ENCODE measurements at regions not wholly inside any gene's neighbourhood (a gene's known extent, or its start where the extent isn't known, plus 50 kb on each side); places are given as distances from the start of the nearest gene placed in this dataset.
"Not testable (repeated sequence)": the region's sequence is repeated elsewhere in the genome, so short reads cannot be mapped to it uniquely, and the experiment has no call there.

DNA sequence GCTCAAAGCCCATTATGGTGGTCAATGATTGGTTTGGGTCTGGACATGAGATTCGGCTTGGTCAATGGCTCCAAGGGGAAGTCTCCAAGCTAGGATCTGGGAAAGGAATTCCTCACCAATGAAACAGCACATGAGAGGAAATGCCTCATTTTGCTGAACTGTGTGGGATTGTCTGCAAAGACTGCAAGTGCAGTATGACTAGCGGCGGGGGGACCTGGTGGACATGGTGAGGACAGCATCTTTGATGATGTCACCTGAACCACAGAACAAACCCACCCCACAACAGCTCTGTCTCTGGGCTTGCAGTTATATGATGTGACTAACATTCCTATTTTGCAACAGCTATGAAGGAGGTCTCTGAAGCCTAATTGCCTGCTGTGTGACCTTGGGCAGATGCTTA lies 50.6 kb upstream of the NKD1 start:
- DNase-seq (ENCODE audit: low spot score) = peak; percentile 33

DNA sequence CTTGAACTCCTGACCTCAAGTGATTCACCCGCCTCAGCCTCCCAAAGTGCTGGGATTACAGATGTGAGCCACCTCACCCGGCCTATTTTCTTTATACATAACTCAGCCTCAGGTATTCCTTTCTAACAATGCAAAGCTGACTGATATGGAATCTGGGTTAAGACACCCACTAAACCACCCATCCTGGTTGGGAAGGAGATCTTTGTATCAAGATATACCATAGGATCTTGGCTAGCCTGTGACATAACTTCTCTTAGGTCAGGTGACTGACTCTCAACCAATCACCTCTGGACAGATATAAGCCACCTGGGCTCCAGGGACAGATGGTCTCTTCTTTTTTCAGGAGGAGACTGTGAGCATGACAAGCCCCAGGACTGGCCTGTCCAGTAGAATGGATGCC lies 51.2 kb upstream of the NKD1 start:
- peak; percentile 27 for DNase-seq (ENCODE audit: low spot score)

DNA sequence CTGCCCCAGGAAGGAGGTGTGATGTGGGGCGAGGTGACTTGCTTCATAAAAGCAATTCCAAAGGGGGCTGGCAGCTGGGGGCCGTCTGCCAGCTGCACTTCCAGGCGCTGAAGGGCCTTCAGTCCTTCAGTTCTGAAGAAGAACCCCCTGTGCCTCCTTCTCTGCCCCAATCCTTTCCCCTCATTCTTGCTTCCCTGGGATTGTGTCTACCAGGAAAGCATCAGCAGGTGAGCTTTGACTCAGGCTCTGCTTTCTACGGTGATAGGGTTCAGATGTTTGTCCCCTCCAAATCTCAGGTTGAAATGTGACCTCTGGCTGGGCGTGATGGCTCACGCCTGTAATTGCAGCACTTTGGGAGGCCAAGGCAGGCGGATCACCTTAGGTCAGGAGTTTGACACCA lies 52.5 kb upstream of the NKD1 start:
- DNase-seq (ENCODE audit: low spot score) = no peak

DNA sequence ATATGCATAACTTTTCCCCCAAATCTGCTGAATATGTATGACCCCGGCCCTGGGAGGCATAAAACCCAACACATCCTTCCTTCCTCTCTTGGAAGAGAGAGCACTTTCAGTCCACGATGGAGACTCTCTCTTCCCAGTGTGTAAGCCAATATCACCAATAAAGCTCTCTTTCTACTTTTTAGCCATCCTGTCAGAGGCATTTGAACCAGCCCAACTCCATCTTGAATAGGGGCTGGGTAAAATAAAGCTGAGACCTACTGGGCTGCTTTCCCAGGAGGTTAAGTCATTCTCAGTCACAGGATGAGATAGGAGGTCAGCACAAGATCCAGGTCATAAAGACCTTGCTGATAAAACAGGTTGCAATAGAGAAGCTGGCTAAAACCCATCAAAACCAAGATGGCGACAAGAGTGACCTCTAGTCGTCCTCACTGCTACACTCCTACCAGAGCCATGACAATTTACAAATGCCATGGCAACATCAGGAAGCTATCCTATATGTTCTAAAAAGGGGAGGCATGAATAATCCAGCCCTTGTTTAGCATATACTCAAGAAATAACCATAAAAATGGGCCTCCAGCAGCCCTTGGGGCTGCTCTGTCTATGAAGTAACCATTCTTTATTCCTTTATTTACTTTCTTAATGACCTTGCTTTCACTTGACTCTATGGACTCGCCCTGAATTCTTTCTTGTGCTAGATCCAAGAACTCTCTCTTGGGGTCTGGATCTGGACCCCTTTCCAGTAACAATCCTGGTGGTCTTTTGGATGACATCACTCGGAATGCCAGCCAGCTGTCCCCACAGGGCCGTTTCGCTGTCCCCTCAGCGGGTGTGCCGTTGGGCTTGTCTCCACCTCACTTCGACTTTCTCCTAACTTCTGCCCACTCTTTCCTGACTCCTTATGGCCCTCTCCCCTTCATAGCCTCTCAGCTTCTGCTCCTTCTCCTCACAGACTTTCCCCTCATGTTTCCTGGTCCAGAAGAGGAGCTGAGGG lies 53.4 kb upstream of the NKD1 start:
- DNase-seq (ENCODE audit: low spot score) = no peak

DNA sequence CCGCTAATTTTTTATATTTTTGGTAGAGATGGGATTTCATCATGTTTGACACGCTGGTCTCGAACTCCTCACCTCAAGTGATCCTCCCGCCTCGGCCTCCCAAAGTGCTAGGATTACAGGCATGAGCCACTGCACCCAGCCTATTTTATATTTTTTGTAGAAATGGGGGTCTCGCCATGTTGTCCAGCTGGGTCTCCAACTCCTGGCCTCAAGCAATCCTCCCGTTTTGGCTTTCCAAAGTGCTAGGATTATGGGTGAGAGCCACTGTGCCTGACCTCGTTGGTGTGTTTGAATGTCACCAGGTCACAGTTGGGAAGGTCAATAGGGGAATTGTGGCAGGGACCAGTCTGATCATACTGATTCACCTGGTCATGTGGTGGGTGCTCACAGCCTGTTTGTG lies 56.7 kb upstream of the NKD1 start:
- DNase-seq (ENCODE audit: low spot score) = no peak

DNA sequence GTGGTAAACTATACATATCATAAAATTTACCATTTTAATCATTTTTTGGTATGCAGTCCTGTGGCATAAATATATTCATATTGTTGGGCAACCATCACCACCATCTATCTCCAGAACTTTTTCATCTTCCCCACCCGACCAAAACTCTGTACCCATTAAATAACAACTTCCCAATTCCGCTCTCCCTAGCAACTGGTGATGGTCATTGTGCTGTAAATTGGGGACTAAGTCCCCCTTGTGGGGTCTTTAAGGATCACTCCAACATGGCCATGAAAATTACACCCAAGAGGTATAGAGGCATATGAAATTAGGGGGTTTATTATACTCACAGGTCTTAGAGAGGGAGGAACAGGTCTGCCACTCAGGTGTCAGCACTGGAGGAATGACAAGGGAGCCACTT lies 57.4 kb upstream of the NKD1 start:
- no peak for DNase-seq (ENCODE audit: low spot score)

DNA sequence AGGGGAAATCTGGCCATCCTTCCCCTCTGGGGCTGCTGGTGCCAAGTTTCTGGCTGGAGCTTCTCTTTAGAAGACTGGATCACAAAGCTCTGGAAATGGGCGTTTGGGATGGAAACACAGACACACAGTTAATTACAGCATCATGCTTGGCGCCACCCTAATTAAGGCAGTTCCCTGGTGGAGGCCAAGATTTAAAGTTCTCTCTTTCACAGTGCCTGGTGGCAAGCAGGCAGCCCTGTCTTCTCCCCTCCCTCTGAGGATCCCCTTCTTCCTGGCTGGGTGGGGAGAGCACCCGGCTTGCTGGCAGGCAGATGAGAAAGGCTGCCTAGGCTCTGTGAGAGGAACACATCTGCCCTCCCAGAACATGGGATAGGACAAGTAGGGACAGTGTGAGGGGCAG lies 59.0 kb upstream of the NKD1 start:
- DNase-seq (ENCODE audit: low spot score) = no peak

DNA sequence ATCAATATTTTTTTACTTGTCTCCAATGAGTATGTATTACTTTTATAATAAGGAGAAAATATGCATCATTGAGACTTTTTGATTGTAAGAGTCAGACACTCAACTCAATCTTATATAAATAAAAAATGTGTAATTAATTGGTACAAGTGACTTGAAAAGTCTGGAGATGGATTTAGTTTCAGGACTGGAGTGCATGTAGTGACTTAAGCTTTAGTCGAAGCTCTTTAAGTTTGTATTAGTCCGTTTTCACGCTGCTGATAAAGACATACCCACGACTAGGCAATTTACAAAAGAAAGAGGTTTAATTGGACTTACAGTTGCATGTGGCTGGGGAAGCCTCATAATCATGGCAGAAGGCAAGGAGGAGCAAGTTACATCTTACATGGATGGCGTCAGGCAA lies 60.7 kb upstream of the NKD1 start:
- no peak for DNase-seq (ENCODE audit: low spot score)

DNA sequence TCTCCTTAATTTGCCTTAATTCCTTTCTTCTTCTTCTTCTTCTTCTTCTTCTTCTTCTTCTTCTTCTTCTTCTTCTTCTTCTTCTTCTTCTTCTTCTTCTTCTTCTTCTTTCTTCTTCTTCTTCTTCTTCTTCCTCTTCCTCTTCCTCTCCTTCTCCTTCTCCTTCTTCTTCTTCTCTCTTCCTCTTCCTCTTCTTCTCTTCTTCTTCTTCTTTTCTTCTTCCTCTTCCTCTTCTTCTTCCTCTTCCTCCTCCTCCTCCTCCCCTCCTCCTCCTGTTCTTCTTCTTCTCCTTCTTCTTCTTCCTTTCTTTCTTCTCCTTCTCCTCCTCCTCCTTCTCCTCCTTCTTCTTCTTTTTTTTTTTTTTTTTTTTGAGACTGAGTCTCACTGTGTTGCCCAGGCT lies 62.0 kb upstream of the NKD1 start:
- DNase-seq (ENCODE audit: low spot score) = not testable (repeated sequence)

DNA sequence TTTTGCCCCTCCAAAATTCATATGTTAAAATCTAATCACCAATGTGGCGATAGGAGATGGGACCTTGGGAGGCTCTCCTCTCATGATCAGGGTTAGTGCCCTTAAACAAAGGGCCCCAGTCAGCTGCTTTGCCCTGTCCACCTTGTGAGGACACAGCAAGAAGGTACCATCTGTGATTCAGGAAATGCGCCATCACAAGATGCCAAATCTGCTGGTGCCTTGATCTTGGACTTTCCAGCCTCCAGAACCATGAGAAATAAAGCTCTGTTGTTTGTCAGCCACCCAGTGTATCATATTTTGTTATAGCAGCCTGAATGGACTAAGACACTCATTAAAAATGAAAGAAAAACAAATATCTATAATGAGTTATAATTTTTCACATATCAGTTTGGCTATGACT lies 63.0 kb upstream of the NKD1 start:
- no peak for DNase-seq (ENCODE audit: low spot score)

DNA sequence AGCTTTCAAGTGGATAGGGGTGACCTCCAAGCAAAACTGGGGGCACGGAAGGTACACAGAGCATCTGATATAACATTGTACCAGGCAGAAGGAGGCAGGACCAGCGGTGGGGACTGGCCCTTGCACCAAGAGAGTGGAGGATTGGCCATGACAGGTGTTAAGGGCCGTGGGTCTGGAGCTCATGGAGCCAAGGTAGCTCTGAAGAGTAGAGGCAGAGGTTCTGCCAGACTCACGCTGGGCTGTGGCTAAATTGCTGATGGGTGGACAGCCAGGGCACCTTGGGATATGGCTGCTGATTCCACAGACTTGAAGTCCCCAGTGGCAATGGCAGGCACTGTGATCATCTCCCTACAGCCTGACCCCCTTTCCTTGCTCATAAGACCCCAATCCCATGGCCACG lies 65.9 kb upstream of the NKD1 start:
- no peak for DNase-seq (ENCODE audit: low spot score)

DNA sequence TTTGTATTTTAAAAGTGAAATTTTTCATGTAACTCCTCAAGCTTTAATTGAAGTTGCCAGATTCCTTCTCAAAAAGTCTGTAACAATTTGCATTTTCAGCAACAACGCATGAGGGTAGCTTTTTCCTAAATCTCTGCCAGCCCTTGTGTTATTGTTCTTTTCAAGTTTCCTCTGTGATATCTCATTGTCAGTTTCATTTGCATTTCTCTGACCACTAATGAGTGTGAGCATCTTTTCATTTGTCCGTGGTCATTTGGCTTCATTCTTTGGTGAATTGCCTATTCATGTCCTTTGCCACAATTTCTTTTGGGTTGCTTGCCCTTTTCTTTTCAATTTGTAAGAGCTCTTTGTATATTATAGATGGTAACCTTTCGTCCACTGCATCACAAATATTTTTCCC lies 68.0 kb upstream of the NKD1 start:
- no peak for DNase-seq (ENCODE audit: low spot score)

DNA sequence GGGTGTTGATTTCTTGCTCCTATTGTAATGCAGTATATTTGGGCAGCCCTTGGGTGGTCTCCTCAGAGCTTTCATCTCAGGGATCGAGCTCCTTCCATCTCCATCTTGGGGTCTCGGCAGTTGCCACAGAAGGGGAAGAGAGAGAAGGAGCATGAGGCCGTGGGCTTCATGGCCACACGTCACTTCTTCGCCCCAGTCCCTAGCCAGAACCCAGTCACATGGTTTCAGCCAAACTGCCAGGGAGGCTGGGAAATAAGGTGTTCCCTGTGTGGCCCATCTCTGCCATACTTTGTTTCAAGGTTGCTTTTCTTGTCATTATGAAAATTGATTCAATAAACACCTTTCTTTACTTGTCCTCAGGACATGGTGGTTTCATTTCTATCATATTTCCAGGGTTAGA lies 68.4 kb upstream of the NKD1 start:
- DNase-seq (ENCODE audit: low spot score) = no peak

DNA sequence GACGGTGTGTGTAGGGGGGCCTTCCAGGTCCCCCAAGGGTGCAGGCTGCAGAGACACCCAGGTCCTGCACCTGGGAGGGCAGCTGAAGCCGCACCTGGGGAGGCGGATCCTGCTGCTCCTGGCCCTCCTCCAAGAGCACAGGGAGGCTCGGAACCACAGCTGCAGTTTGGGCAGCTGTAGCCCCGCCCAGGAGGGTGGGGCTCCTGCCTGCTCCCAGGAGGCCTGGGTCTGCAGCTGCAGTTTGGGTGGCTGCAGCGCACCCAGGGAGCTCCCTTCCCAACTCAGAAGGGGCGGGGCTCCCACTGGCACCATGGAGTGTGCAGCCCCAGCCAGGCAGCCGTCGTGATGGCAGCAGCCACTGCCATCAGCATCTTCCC lies 69.4 kb upstream of the NKD1 start:
- peak; percentile 83 for DNase-seq (ENCODE audit: low spot score)

DNA sequence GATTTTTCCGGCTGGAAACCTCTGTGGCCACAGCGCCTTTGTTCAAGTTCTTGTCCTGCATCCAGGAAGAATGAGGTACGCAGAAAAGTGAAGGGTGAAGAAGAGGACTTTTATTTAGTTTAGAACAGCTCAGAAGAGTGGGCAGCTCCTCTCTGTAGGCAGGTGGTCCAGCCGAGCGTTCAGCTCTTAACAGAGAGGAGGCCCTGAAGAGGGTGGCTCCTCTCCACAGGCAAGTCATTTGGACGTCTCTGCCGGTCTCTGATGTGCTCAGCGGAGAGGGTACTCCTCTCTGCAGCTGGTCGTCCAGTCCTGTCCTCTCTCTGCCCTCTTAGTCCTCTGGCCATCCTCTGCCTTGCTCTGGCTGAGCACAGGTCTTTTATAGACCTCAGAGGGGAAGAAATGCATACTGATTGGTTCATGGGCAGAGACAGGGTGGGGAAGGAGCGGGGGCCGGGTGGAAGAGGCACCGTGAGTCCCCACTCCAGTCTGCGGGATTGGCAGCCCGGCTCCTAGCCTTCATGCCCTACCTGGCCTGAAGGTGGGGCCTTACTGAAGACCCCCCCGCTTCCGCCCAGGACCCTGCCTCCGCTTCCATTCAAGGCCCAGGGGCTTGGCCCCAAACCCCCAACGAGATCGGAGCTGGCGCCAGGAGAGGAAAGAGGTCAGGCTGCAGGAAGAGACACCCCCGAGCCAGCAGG lies 70.0 kb upstream of the NKD1 start:
- DNase-seq (ENCODE audit: low spot score) = peak; percentile 93

DNA sequence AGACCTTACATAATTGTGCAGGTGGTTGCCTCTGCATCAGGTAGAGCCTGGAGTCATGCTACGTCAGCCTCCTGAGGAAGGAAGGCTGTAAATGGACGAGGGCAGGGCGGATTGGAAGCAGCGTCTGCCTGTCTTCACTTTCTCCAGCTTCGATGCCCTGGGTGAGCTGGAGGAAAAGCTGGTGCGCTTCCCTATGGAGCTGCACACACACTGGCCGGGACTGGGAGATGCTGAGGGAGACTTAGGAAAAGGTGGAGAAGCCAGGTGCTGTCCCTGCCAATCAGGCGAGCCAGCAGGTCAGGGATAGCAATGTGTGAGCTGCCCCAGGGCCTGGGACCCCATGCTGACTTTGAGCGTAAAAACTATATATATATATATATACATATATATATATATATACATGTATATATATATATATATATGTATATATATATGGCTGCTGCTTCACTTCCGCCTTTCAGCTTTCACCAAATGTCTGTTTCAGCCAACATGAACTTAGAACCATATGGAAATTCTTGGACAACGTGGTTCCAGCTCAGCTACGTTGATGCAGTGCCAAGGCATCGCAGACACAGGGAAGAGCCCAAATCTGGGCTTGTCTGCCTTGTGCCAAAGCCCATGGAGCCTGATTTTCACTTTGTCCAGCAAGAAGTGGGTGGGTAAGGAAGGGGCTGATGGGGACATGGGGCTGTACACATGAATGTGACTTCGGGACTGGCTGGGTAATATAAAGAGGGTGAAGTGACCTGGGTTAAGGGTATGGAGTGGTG lies 71.5 kb upstream of the NKD1 start:
- DNase-seq (ENCODE audit: low spot score) = no peak

DNA sequence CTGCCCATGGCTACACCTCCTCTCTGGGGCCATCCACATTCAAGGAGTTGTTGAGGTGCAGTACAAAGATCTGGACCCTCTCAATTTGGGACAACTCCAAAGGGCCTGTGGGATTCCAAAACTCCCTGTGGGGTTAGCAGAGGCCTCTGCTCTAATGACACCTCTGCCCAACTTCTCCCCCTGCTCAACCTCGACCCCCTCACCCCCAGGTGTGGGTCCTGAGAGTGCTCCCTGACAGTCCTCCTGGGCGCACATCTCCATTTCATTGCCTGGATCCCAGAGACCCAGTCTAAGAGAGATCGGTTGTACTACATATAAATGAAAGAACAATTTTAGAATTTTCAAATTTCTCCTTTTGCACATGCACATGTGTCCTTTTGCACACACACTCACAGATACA lies 73.0 kb upstream of the NKD1 start:
- no peak for DNase-seq (ENCODE audit: low spot score)

DNA sequence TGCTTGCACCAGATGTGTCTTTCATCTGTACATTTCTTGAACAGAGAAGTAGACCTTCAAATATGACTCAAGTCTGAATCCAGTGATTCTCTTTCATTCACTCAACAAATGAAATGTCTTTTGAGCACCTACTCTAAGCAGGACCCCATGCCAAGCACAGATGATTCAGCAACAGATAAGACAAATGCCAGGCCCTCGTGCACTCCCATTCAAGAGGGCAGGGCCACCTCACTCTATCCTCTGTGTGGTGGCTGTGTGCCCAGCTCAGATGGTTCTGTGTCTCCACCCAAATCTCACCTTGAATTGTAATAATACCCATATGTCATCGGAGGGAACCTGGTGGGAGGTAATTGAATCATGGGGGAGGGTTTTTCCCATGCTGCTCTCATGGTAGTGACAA lies 74.1 kb upstream of the NKD1 start:
- DNase-seq (ENCODE audit: low spot score) = peak; percentile 92

DNA sequence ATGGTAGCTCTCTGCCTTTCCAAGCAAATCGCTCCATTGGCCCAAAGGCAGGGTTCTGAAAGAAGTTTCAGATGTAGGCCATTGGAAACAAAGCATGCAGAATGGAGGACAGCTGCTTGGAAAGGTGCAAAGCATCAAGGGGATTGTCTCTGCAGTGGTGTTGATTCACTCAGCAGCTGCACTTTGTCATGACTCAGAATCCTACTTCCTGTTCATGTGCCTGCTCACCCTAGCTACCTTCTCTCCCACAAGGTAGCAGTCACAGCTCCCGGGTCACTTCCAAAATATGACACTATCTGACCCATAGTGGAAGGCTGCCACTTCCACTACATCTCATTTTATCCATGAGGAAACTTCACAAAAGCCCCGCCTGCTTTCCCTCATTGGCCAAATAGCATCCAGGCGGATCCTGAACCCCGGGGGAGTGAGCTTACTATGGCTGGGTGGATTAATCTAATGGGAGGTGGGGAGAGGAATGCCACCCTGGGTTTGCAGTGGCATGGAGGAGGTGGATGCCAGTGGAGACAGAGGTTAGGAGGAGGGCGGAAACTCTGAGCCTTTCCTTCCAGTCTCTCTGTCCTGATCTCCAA lies 74.7 kb upstream of the NKD1 start:
- DNase-seq (ENCODE audit: low spot score) = peak; percentile 97

DNA sequence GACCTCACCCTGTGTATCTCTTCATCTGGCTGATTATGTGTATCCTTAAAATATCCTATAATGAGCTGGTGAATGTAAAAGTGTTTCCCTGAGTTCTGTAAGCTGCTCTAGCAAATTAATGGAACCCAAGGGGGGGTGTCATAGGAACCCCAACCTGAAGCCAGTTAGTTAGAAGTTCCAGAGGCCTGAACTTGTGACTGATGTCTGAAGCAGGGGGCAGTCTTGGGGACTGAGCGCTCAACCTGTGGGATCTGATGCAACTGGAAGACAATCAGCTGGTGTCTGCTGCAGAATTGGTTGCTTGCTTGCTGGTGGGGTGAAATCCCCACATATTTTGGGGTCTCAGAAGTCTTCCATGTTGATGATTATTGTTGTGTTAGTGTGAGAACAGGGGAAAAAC lies 75.7 kb upstream of the NKD1 start:
- no peak for DNase-seq (ENCODE audit: low spot score)

DNA sequence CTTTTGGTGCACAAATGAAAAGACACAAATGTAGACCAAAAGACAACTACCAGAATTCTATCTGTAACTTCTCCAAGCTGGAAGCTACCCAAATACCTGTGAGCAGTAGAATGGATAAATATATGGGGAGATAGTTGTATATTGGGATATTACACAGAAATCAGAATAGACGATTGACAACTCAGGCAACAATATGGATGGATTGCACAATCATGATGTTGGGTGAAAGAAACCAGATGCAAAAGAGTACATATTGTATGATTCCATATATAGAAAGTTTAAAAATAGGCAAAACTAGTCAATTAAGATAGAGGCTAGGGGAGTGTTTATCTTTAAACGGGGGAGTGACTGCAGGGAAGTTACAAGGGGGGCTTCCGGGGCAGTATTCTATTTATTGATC lies 77.5 kb upstream of the NKD1 start:
- no peak for DNase-seq (ENCODE audit: low spot score)

DNA sequence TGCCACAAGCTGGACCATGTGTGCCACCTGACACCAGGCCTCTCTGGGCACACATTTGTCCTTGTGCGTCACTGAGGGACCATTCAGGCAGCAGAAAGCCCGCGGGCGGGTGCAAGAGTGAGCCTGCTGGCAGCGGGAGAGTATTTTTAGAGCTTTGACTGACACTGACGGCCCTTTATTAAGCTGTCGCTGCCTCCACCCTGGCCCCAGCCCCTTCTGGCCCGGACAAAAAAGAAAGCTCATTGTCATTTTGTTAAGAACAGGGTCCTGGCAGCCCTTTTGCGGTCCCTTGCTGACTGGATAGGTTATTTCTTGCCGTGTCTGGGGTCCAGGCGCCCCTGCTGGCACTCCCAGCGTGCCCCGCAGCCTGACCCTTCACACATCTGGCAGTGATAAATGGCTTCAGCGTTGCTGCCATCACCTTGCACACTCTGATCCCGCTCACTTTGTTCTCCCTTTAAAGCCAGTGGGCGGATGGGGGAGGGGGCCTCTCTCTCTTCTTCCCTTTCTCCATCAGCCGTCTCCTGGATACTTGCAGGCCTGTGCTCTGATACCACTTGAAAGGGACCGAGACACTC lies 78.4 kb upstream of the NKD1 start:
- DNase-seq (ENCODE audit: low spot score) = peak; percentile 88

All from SW480 (cell line).